PC-3 (cell line): ENCODE measurements at regions not wholly inside any gene's neighbourhood (a gene's known extent, or its start where the extent isn't known, plus 50 kb on each side); places are given as distances from the start of the nearest gene placed in this dataset.

ENCODE experiments used
- ATAC-seq: fragments of 200-7000 bp; cut with Tn5 transposase; 2 replicates; pipeline ENCODE4 v1.9.1; 2020; ENCODE audit warnings: mild to moderate bottlenecking, moderate library complexity
- BruUV-seq: library from RNA; stranded (reverse); fragments of 400-500 nt; replicated peaks from 2 replicates; lab custom pipeline; 2021; lab: Mats Ljungman, UMichigan
- CTCF ChIA-PET: fragments of 300-600 bp; sonication (Branson Sonifier 250); formaldehyde crosslinking; loops from one replicate; lab custom pipeline; 2022; ENCODE audit warnings: antibody characterized with exemption; lab: Charles Lee
- POLR2A ChIA-PET: fragments of 300-600 bp; sonication (Branson Sonifier 250); formaldehyde crosslinking; loops from one replicate; lab custom pipeline; 2022; ENCODE audit warnings: antibody characterized with exemption; ENCODE audit not compliant: unreplicated experiment; lab: Charles Lee
- DNase-seq: peaks from one replicate; pipeline ENCODE4 v3.0.0-alpha.2; 2015
- H2AFZ ChIP-seq: fragments of 300-600 bp; sonication (generic); 2 replicates; pipeline ENCODE4 v1.6.0; 2016; ENCODE audit warnings: antibody characterized with exemption, low read length
- H3F3A ChIP-seq: fragments of 300-600 bp; sonication (generic); one replicate; pipeline ENCODE4 v1.6.0; 2017; ENCODE audit warnings: antibody characterized with exemption, low read length, control low read depth, mild to moderate bottlenecking; ENCODE audit not compliant: unreplicated experiment
- H3K27ac ChIP-seq: fragments of 300-600 bp; sonication (generic); 2 replicates; pipeline ENCODE4 v1.5.1; 2016; ENCODE audit warnings: mild to moderate bottlenecking, low read length
- H3K27me3 ChIP-seq: fragments of 300-600 bp; sonication (generic); 2 replicates; pipeline ENCODE4 v1.6.1; 2016; ENCODE audit warnings: low read length, mixed read lengths
- H3K36me3 ChIP-seq: fragments of 300-600 bp; sonication (generic); 2 replicates; pipeline ENCODE4 v1.6.1; 2016; ENCODE audit warnings: low read depth, mixed run types, low read length, mixed read lengths
- H3K4me1 ChIP-seq: fragments of 300-600 bp; sonication (generic); 2 replicates; pipeline ENCODE4 v1.5.1; 2016; ENCODE audit warnings: low read length; ENCODE audit not compliant: insufficient read depth
- H3K4me2 ChIP-seq: fragments of 300-600 bp; sonication (generic); 2 replicates; pipeline ENCODE4 v1.6.0; 2016; ENCODE audit warnings: low read length
- H3K4me3 ChIP-seq: fragments of 300-600 bp; sonication (generic); 2 replicates; pipeline ENCODE4 v1.5.1; 2016; ENCODE audit warnings: mild to moderate bottlenecking, low read length, mixed read lengths
- H3K79me2 ChIP-seq: fragments of 300-600 bp; sonication (generic); 2 replicates; pipeline ENCODE4 v1.6.1; 2017; ENCODE audit warnings: low read length, mixed read lengths
- H3K9ac ChIP-seq: fragments of 300-600 bp; sonication (generic); 2 replicates; pipeline ENCODE4 v1.6.0; 2016; ENCODE audit warnings: mild to moderate bottlenecking, low read length
- H3K9me2 ChIP-seq: fragments of 300-600 bp; sonication (generic); replicated peaks from 2 replicates; pipeline ENCODE4 v1.6.1; 2016; ENCODE audit warnings: mixed run types, low read length, mixed read lengths
- H3K9me3 ChIP-seq: fragments of 300-600 bp; sonication (generic); 2 replicates; pipeline ENCODE4 v1.6.1; 2016; ENCODE audit warnings: low read length, mixed read lengths
- H4K20me1 ChIP-seq: fragments of 300-600 bp; sonication (generic); 2 replicates; pipeline ENCODE4 v1.6.1; 2016; ENCODE audit warnings: low read length, mixed read lengths
- EZH2 ChIP-seq: fragments of 300-600 bp; sonication (generic); IDR thresholded peaks from one replicate; pipeline ENCODE4 v1.6.1; 2017; ENCODE audit warnings: antibody characterized with exemption, mild to moderate bottlenecking, low read length; ENCODE audit not compliant: unreplicated experiment
- EZH2phosphoT487 ChIP-seq: fragments of 300-600 bp; sonication (generic); IDR thresholded peaks from 2 replicates; pipeline ENCODE4 v1.6.1; 2018; ENCODE audit warnings: mild to moderate bottlenecking, antibody characterized with exemption, low read length, borderline replicate concordance
- intact Hi-C: fragments of 100-400 bp; cut with micrococcal nuclease; formaldehyde crosslinking; loops from 2 replicates; pipeline ENCODE4 v1.9.0; 2023
- TF ChIP-seq, protein P1 (sequence below): fragments of 300-600 bp; sonication (generic); conservative IDR thresholded peaks from 2 replicates; pipeline ENCODE4 v1.5.1; 2017; ENCODE audit warnings: antibody characterized with exemption, low read depth, mild to moderate bottlenecking, low read length

DNA sequence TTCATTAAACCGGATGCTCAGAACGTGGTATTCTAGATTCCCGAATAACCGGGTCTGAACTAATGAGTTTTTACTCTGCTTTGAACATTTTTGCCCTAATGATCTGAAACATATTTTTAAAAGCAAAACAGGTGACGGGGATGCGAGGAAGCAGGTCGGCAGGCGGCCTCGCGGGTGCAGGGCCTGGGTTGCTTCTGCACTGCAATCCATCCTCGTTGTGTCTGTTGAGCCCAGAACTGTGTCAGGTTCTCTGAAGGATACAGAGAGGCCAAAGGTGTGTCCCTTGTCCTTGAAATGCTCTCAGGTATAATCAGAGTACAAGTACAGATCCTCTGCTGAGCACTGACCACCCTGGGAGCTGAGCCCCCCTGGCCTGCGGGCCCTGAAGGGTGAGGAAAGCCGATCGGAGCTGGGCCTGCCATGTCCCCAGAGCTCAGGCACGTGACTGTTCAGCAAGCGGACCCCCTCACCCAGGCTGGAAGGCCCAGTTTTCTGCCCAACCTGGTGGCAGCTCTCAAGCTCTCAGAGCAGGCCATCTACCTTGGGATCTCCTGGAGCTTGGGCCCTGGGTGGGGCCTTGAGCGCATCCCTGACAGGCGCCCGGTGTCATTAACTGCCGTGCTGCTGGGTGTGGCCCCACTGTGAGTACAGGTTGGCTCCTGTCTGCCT, 151.8 kb downstream of the OLFM1 start:
- H3K79me2 ChIP-seq, result no peaks in the 10 kb centered on the region
- H3K4me3 ChIP-seq, result no peak overlapping the region
- DNase-seq, result no peak
- no peaks in the 10 kb centered on the region for H3F3A ChIP-seq
- ChIA-PET CTCF (no interaction called here), POLR2A (no interaction called here)
- H4K20me1 ChIP-seq, result no peaks in the 10 kb centered on the region
- H3K9me2 ChIP-seq, result no peaks in the 10 kb centered on the region
- no peaks in the 10 kb centered on the region for H3K4me1 ChIP-seq
- no peak overlapping the region for H2AFZ ChIP-seq
- TF ChIP-seq EZH2phosphoT487, result no peak
- no peak for TF ChIP-seq EZH2
- TF ChIP-seq, protein P1, sequence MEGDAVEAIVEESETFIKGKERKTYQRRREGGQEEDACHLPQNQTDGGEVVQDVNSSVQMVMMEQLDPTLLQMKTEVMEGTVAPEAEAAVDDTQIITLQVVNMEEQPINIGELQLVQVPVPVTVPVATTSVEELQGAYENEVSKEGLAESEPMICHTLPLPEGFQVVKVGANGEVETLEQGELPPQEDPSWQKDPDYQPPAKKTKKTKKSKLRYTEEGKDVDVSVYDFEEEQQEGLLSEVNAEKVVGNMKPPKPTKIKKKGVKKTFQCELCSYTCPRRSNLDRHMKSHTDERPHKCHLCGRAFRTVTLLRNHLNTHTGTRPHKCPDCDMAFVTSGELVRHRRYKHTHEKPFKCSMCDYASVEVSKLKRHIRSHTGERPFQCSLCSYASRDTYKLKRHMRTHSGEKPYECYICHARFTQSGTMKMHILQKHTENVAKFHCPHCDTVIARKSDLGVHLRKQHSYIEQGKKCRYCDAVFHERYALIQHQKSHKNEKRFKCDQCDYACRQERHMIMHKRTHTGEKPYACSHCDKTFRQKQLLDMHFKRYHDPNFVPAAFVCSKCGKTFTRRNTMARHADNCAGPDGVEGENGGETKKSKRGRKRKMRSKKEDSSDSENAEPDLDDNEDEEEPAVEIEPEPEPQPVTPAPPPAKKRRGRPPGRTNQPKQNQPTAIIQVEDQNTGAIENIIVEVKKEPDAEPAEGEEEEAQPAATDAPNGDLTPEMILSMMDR, result no peak
- H3K4me2 ChIP-seq, result no peak overlapping the region
- no peaks in the 10 kb centered on the region for H3K36me3 ChIP-seq
- no peaks in the 10 kb centered on the region for H3K9me3 ChIP-seq
- peaks cover 22% of the 10 kb centered on the region for H3K27me3 ChIP-seq
- no TSS peak for BruUV-seq
- intact Hi-C loops, result no loop called here
- H3K9ac ChIP-seq, result no peak overlapping the region
- ATAC-seq, result no peak
- H3K27ac ChIP-seq, result no peak overlapping the region

DNA sequence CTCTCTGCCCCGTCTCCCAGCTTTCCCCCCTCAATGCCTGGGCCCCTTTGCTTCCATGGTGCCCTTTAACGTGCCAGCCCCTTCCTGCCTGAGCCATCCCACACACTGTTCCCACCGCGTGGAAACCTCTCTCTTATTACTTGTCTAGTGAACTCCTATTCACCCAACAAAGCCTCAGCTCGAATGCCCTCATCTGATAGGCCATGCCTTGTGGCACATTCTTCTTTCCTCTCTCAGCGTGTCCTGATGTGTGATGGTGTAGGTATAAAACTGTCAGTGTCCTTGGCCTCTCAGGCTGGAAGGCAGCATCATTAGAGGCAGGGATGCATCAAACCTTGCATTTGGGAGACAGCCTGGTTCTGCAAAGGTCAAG, 152.3 kb downstream of the OLFM1 start:
- H3K36me3 ChIP-seq, result no peaks in the 10 kb centered on the region
- ATAC-seq (no peak), DNase-seq (no peak)
- BruUV-seq, result no TSS peak
- H2AFZ ChIP-seq, result no peak overlapping the region
- CTCF ChIA-PET, result no interaction called here
- H3K4me2 ChIP-seq, result no peak overlapping the region
- H4K20me1 ChIP-seq, result no peaks in the 10 kb centered on the region
- no peak overlapping the region for H3K4me3 ChIP-seq
- no peaks in the 10 kb centered on the region for H3K79me2 ChIP-seq
- H3K4me1 ChIP-seq, result no peaks in the 10 kb centered on the region
- intact Hi-C loops, result no loop called here
- no peaks in the 10 kb centered on the region for H3K9me2 ChIP-seq
- peaks cover 27% of the 10 kb centered on the region for H3K27me3 ChIP-seq
- H3K9ac ChIP-seq, result no peak overlapping the region
- TF ChIP-seq EZH2phosphoT487, result no peak
- TF ChIP-seq, protein P1, result no peak
- no peak for TF ChIP-seq EZH2
- H3K9me3 ChIP-seq, result no peaks in the 10 kb centered on the region
- POLR2A ChIA-PET, result no interaction called here
- H3K27ac ChIP-seq, result no peak overlapping the region
- H3F3A ChIP-seq, result no peaks in the 10 kb centered on the region

GRCh38 chr9:135240222-135240621, 152.8 kb downstream of the OLFM1 start:
- Histone ChIP-seq H3K4me2 (no peak overlapping the region), H3K27me3 (peaks cover 32% of the 10 kb centered on the region), H3K9me3 (no peaks in the 10 kb centered on the region), H3K9me2 (no peaks in the 10 kb centered on the region), H3F3A (no peaks in the 10 kb centered on the region), H3K27ac (no peak overlapping the region), H3K9ac (no peak overlapping the region), H2AFZ (no peak overlapping the region), H3K4me3 (no peak overlapping the region), H4K20me1 (no peaks in the 10 kb centered on the region), H3K36me3 (no peaks in the 10 kb centered on the region), H3K79me2 (no peaks in the 10 kb centered on the region), H3K4me1 (no peaks in the 10 kb centered on the region)
- no peak for DNase-seq
- CTCF ChIA-PET, result interaction anchor here (0.7 kb wide), 1 partner anchor 108 kb away, joined by 4 read pairs; no protein-coding TSS in a partner anchor
- TF ChIP-seq EZH2phosphoT487 (no peak), EZH2 (no peak)
- TF ChIP-seq, protein P1, result no peak
- no peak for ATAC-seq
- POLR2A ChIA-PET, result no interaction called here
- no TSS peak for BruUV-seq
- intact Hi-C loops, result no loop called here
